Glomerular visceral epithelial cell (primary cell): ENCODE measurements at regions not wholly inside any gene's neighbourhood (a gene's known extent, or its start where the extent isn't known, plus 50 kb on each side); places are given as distances from the start of the nearest gene placed in this dataset.
A peak's percentile ranks its signal among the peaks of the same experiment; 100 is the strongest.

Experiments used
- DNase-seq: peaks from one replicate; pipeline ENCODE4 v3.0.0-alpha.2; 2016; ENCODE audit errors: extremely low spot score

DNA sequence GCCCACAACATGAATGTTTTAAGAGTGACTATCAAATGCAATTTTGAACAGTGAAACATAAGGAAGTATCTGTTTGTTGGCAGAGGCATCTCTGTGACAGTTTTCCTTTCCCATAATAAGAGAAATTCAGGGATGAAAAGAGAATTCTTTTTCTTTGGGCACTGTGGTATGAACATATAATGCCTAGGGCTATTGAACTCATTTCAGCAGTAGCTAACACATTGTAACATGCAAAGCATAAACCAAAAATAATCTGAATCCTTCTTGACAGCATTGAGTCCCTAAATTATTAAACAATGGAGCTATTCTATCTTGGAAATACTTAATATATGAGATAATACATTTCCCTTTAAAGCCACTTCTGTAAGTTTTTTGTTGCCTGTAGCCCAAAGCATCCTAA is 633.0 kb upstream of the B3GALT2 start:
- no peak for DNase-seq

DNA sequence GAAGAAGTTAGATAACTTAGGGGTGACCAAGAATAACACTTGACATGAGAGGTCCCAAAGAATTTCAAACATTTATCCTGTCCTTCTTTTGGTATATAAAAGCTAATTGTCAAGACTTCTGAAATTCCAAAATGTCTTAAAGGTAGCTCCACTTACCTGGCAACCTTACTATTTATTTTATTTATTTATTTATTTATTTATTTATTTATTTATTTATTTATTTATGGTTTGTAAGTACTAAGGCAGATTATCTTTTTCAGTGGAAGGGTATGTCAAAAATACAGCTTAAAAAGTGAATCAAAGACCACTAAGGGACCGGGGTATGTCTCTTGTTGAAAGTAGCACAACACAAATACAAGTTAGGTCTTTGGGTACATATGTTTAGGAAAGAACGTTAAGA is 620.8 kb upstream of the B3GALT2 start:
- DNase-seq = no peak

GRCh38 chr1:193806079-193807048 is 620.0 kb upstream of the B3GALT2 start:
- DNase-seq = no peak

GRCh38 chr1:193799948-193800690 is 613.7 kb upstream of the B3GALT2 start:
- DNase-seq = no peak

DNA sequence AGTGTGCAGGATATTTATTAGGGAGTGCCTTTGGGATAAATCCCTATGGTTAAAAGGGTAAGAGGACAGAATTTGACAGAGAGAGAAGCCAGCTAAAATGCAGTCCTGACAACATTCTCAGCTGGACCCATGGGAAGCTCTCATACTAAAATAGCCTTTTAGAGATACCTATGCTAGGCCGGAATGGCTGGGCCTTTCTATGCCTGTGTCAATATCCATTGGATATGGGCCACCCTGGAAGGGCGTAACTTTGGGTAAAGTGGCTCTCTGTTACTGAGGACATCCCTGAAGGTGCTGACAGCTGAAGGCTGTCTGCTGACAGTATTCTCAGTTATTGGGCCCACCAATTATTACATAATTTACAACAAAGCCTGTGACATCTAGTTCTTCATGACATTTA is 613.0 kb upstream of the B3GALT2 start:
- no peak for DNase-seq

DNA sequence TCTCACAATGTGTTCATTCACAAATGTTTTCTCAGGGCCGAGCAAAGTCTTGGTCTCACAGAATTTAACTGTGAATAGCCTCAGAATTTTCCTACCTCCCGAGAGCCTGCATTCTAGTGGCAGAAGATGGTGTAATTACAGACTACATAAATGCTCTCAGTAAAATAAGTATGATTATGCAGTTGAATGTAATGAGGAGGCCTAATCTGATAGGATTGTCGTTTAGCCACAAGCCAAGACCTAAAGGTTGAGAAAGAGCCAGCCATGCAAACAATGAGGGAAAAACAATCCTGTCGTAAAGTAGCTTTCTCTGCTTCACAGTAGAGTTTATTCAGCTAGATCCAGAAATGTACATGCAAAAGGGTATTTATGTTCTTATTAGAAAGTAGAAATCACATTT is 607.8 kb upstream of the B3GALT2 start:
- no peak for DNase-seq

DNA sequence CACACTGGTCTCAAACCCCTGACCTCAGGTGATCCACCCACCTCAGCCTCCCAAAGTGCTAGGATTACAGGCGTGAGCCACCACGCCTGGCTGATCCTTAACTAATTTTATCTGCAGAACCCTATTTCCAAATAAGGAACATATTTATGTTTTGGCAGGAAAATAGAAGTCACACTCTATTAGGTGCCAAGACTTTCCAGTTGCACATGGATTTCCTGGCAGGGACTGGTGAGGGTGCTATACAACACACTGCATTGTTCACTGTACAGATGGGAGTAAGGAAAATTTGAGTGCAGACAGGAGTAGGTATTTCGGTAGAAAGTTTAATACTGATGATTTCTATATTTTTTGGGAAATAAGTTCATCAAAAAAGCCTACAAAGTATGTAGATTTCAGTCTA is 605.3 kb upstream of the B3GALT2 start:
- no peak for DNase-seq

DNA sequence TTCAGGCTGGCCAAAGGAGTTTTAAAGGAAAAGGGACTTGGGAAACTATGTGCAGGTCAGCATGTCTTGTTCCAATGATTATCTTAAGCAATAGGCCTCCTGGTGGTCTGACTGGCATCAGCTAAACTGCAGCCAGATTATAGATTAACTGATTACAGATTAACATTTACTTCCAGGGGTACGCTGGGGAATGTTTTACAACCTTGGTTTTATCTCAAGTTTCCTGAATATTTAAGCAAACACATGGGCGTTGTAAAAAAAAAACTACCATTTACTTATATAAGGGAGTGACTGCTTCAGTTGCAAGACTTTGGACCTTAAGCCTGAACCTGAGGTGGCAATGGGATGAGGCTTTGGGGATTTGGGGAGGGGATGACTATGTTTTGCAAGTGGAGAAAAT is 600.6 kb upstream of the B3GALT2 start:
- DNase-seq = no peak

- no peak for DNase-seq
Observed at GRCh38 chr1:193785850-193786420, 599.5 kb upstream of the B3GALT2 start.

GRCh38 chr1:193774536-193775323 is 588.3 kb upstream of the B3GALT2 start:
- no peak for DNase-seq

GRCh38 chr1:193771596-193771995 is 585.2 kb upstream of the B3GALT2 start:
- no peak for DNase-seq

DNA sequence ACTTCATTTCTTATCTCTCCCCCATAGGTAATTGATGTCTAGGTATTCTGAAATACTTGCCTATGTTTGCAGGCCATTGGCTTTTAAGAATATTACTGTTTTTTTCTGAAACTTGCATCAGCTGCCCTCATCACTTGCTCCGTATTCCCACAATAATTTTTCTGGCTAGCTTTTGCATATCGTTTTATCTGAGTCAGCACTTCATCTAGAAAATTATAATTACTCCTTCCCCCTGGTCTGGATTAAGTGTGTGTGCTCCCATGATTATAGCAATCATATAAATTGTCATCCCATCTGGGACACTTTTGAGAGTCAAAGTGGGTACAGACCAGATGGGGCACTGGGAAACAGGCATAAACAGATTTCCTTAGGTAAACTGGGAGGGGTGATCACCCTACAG is 583.2 kb upstream of the B3GALT2 start:
- DNase-seq = no peak

DNA sequence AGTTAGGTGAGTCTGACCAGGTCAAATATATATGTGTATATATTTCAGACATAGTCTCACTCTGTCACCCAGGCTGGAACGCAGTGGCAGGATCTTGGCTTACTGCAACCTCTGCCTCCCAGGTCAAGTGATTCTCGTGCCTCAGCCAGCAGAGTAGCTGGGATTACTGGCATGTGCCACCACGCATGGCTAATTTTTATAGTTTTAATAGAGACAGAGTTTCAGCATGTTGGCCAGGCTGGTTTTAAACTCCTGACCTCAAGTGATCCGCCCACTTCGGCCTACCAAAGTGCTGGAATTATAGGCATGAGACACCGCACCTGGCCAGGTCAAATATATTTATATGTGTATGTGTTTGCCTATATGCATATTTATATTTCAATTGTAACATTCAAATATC is 581.5 kb upstream of the B3GALT2 start:
- DNase-seq = peak; percentile 41

DNA sequence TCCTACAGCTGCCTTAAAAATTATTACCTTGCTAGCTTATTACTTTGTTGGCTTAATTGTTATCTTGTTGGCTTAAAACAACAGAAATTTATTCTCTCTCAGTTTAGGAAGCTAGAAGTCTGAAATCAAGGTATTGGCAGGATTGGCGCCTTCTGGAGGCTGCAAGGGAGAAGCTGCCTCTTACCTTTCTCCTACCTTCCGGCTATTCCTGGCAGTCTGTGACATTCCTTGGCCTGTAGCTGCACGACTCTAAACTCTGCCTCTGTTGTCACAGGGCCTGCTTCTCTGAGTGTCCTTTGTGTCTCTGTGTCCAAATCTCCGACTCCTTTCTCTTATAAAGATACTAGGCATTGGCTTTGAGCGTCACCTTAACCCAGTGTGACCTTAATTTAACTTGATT is 579.9 kb upstream of the B3GALT2 start:
- DNase-seq = no peak

DNA sequence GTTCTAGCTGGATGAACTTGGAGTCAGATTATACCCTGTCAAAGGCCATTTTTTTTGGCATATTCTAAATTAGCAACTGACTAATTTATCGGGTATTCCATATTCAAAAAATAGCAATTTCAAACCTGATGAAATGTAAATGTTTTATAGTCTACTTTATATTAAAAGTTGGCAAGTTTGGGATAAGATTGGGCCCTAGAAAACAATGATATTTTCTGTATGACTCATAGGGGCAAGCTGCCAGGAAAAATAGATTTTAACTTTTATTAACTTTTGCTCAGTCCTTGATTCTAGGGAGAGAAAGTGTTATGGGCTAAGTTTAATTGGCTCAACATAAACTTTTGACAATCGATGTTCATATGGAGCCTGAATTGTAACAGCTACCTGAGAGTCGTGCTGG is 576.9 kb upstream of the B3GALT2 start:
- DNase-seq = peak; percentile 9

DNA sequence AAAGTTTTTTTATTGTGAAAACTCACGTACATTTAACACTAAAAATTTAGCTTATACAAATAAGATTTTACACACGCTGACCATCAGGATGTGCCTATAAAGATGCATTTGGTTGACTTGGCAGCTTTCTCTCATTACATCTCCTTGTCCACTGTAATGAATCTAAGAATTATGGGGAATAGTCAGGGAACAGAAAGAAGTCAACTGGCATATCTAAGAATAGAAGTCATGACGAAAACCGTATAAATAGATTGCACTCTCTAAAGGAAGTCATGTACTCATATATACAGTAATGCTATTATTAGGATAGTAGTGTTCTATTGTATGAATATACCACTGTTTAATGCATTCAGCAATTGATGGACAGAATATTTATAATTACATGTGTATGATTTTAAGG is 575.8 kb upstream of the B3GALT2 start:
- no peak for DNase-seq

- no peak for DNase-seq
Observed at GRCh38 chr1:193755441-193755840, 569.0 kb upstream of the B3GALT2 start.

DNA sequence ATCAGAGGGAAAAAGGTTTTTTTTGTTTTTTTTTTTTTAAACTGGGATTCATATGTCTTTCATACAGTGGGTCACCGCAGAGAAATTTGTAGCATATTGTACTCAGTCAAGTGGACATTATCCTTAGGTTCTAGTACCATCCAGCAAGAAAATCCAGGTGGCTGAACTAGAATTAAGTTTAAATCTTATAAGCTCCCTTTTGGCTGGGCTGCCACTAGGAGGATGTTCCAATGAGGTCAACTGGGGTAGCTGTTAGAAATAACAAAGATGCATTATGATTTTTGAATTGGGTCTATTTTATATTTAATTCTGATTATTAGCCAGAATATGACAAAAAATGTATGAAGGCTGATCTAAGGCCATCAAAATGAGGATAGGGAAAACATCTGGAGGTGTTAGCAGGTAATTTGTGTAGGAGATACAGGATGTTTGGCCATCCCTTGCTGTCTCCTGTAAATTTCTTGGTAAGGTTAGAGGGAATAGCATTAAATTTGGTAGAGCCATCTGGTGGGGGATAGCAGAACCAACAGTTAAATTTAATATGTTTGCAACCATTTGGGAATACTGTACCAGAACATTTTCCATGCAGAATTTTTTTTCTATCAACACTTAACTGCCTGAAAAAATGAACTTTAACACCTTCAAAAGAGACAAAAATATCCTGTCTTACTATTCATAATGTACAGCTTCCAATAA is 568.5 kb upstream of the B3GALT2 start:
- no peak for DNase-seq

DNA sequence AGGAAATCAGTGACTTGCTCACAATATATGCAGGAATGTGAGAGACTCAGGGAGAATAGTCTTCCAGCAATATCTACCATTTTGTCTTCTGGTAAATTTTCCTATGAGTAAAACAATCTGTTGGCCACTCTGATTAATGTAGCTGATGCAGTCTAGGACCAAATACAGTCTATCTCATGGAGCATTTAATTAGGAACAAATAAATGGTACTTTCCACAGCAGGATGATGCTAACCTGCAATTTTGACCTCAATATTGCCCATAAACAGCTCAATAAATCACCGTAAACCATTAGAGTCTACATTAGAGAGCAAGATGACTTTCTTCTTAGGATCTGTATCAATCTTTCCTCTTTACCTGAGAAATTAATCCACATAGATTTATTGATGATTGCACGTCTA is 567.7 kb upstream of the B3GALT2 start:
- no peak for DNase-seq

GRCh38 chr1:193753038-193753756 is 566.8 kb upstream of the B3GALT2 start:
- no peak for DNase-seq

DNA sequence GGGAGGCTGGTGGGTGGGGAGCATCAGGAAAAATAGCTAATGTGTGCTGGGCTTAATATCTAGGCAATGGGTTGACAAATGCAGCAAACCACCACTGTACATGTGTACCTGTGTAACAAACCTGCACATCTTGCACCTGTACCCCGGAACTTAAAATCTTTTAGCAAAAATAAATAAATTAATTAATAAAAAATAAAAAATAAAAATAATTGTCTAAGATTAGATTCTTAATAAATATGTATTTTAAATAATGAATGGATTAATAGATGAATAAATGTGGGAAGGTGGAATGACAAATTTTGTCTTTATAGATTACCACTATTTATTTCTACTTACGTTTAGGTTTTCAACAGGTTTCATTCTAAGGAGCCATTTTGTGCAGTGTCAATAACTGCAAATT is 563.5 kb upstream of the B3GALT2 start:
- DNase-seq = no peak
